GM03348 (cell line): ENCODE measurements at regions not wholly inside any gene's neighbourhood (a gene's known extent, or its start where the extent isn't known, plus 50 kb on each side); places are given as distances from the start of the nearest gene placed in this dataset.
"Not testable (repeated sequence)": the region's sequence is repeated elsewhere in the genome, so short reads cannot be mapped to it uniquely, and the experiment has no call there.

Experiments
- DNase-seq: peaks from one replicate; pipeline ENCODE4 v3.0.0; 2012; ENCODE audit warnings: low spot score

DNA sequence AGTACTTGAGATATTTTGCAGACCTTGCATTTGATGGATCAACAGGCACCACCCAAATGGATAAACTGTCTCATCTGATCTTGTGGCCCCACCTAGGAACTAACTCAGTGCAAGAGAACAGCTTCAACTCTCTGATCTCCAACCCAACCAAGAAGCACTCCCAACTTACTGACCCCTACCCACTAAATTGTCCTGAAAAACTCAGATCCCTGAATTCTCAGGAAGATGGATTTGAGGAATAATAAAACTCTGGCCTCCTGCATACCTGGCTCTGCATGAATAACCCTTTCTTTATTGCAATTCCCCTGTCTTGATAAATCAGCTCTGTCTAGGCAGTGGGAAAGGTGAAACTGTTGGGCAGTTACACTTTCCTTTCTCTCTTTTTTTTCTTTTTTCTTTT lies 247.9 kb downstream of the ZPLD1 start:
- no peak for DNase-seq

DNA sequence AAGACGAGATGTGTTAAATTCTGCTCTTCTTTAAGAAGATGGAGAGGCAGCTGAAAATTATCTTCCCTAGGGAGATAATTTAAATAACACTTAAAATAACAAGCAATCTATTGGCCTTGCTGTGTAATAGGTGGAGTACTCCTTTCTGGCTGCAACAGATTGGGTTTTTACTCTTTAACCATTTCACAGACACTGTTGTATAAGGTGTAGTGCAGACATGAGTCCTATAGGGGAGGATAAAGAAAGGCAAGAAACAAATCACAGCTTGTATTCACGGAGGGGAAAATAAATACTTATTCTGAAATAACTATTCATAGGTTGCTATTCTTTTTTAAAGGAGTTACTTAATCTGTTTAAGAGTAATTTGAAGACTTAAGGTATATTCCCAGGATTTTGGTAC lies 252.0 kb downstream of the ZPLD1 start:
- no peak for DNase-seq

DNA sequence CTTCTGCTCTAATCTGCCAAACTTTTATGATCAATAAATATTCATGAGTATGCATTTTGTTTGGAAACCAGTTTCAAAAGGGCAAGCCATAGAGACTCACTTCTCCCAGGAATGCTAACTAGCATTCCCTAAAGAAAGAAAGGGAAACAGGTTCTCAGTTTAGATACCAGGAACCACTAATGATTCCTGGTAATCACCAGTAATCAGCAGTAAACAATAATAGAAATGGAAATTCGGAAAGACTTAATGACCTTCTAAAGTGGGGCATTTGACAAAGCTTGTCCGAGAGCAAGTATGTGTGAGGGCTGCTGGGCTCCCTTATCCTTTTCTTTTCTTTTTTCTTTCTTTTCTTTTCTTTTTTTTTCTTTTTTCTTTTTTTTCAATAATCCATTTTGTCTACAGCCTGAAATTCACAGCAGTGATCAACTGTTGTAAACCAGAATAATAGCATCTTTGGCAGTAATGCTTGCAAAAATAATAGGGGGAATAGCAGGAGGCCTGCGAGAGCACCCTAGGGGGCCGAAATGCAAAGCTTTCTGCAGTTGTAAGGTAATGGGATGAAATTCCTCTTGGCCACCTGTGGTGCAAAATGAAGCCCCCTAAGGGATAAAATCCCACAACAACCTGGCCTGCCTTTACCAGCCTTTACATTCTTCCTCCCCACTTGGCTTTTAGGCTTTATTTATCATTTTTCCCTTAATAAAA lies 253.2 kb downstream of the ZPLD1 start:
- DNase-seq = no peak

DNA sequence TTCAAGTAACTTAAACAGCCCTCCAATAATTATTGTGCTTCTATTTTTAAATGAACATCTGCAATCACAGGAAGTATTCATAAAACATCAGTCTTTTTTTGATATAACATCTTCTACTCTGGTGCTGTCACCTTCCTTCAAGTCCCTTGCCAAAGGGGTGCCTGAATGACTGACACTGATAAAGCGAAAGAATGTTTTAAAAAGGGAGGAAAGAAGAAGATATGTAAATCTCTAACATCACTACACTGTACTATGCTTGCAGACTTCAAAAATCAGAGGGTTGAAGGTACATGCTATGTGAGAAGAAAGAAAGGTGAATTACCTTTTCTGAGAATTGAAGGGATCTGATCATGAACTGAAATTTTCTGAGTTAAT lies 253.7 kb downstream of the ZPLD1 start:
- DNase-seq = no peak

DNA sequence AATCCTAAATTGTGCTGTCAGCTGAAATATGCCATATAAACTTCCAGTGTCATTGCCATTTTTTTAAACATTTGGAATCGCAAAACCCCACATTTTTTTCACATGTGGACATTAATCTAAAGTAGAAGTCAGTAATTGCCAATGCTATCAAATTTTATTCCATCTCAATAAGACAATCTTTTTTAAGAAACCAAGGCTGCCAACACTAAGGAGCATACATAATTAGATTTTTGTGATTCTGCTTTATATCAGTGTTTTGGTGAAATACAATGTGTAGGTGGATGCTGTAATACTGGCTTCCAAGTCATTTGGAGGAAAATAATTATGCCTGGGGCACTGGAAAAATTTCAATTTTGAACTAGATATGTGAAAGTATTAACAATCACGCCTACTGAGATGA lies 256.7 kb downstream of the ZPLD1 start:
- DNase-seq = no peak

DNA sequence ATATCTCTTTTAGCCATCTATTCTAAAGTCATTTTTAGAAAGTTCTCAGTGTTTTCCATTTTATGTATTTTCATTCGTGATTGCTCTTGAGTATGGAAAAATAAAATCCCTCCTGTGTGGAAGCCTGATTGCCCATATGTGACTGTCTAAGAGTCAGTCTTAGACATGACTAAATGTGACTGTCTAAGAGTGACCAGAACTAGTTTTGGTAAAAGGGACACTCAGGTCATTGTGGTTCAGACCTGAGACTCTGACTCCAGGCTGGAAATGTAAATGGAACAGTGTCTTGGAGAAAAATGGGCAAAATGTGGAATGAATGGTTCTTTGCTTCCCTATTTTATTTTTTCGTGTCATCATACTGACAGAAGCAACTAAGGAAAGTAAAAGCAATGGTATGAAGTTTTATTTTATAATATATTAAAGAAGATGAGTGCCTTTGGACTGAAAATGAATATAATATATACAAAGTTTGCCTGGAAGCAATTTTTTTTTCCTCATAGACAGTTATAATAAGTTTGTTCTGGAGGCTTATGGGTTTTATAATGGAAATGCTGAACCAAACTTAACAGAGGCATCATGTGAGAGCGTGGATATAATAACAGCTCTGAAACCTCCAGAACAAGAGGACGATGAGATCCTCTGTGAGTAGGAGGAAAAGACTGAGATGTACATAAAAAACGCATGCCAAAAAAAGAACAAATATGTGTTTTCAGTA lies 264.4 kb downstream of the ZPLD1 start:
- no peak for DNase-seq

DNA sequence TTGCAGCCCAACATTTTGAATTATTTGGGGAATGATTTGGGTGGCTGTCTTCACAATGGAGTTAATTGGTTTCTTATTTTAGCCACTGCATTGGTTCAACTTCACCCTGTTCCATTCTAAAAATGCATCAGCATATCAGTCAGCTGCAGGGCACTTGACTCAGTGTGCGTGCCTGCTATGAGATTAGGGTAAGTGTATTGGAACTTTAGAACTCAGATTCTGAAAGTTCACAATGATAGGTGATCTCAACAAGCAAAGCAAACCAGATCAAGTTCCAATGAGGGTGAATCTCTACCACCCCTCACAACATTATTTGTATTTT lies 265.0 kb downstream of the ZPLD1 start:
- DNase-seq = no peak

DNA sequence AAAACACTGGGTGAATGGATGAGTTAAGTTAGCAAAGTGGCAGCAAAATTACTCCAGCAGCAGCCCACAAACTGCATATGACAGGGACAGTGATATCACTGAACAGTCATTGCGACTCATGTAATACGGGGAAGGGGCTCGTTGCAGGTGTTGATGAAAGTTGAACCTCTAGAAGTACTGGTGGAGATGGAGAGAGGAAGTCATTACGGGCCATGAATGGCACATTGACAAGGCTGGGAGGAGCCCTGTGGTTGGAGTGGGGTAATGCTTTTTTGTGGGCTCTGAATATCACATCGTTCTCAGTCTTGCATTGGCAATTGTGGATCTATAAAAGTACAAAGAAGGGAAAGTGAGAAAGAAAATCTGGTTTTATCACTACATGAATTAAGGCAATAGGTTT lies 278.1 kb downstream of the ZPLD1 start:
- no peak for DNase-seq

DNA sequence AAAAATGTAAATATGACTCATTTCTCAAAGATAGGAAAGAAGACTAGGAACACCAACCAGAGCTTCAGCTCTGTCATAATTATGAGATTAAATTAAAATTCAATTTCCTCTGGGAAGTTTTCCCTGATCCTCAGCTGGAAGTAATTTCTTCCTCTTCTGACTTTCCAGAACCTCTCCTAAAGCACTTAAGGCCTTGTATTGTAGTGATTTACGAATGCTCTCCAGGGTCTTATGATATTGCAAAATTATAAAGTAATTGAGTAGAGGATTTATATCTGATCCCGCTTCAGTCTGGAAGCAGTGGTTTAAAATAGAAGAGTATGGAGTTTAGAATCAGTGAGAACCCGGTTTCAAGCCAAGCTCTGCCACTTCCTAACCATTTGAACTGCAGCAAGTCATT lies 279.8 kb downstream of the ZPLD1 start:
- no peak for DNase-seq

DNA sequence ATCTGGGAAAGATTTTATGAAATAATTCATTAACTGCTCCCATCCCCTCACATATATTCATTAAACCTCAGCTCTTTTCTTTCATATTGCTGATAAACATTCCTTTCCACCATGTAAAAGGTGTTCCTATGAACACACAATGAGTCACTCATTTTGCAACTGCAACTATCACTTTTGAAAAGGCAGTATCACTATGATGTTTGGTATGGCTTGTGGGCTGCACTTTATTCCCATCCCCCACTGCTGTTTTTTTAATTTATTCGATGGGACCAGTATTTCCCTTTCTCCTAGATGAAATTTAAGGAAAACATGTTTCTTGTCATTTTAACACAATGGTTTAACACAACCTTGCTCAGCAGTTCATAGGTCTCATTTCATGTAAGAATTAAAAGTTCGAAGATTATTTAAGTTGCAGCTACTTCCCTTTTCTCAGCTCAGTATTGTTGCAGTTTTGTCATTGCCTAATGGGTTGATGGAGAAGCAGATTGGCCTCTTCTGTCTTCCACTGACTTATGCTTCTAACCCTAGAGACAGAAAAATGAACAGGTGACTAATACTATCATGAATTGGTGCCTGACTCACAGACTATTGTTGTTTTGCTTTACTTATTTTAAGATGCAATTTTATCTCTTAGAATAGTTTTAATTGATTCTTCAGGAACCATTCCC lies 280.3 kb downstream of the ZPLD1 start:
- no peak for DNase-seq

DNA sequence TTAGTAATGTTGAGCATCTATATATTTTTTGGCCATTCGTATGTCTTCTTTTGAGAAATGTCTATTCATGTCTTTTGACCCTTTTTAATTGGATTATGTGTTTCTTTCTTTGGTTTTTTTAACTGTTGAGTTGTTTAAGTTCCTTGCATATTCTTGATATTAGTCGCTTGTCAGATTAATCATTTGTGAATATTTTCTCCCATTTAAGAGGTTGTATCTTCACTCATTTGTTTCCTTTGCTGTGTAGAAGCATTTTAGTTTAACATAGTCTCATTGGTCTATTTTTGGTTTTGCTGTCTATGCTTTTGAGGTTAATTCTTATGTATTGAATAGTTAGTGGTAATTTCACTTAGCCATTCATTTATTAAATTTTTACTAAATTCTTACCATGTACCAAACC lies 283.8 kb downstream of the ZPLD1 start:
- DNase-seq = no peak

DNA sequence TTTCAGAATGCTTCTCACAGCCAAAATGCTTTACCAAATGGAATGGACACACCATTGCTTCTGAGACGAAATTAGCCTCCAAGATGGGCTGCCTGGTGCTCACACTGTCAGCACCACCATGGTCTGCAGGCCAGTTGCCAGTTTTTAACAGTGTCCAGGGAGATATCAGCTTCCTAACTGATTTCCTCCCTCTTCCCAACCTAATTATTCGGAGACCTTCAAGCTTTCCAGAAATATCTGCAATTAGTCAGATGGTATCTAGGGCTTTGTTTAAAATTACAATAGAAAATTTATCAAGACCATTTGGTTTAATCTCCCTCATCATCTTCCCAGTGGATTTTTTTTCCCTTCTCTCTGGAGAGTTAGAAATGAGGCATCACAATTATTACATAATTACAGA lies 287.5 kb downstream of the ZPLD1 start:
- no peak for DNase-seq

DNA sequence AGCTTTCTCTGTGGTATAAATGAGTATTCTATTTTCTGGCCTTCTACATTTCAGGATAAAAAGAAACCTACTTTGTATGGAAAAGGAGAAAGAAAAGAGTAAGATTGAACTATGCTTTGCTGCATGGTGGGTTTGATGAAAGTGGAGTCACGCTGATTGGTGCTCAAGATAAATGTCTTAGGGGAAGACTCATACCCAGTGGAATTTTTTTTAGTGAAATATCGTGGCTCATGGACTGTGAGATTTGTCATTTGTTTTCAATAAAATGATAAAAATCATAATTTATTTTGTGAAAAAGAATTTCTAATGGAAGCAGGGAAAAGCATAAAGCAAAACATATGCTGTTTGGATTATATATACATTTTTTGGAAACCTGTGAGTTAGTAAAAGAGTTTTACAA lies 292.5 kb downstream of the ZPLD1 start:
- DNase-seq = no peak

DNA sequence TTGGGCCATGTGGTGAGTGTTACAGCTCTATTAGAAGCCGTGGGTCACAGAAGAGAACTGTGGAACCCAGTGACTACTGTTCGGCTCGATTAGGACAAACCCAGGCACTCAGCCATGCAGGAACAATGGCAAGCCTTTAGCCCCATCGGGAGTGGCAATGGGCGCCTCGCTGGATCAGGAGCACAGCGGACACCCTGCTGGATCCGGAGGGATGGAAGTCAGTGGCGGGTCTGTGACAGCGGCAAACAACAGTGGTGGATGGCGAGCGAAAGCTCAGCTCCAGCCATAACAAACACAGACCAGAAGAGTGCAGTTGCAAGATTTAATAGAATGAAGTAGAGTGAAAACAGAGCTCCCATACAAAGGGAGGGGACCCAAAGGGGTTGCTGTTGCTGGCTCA lies 297.8 kb downstream of the ZPLD1 start:
- DNase-seq = not testable (repeated sequence)

DNA sequence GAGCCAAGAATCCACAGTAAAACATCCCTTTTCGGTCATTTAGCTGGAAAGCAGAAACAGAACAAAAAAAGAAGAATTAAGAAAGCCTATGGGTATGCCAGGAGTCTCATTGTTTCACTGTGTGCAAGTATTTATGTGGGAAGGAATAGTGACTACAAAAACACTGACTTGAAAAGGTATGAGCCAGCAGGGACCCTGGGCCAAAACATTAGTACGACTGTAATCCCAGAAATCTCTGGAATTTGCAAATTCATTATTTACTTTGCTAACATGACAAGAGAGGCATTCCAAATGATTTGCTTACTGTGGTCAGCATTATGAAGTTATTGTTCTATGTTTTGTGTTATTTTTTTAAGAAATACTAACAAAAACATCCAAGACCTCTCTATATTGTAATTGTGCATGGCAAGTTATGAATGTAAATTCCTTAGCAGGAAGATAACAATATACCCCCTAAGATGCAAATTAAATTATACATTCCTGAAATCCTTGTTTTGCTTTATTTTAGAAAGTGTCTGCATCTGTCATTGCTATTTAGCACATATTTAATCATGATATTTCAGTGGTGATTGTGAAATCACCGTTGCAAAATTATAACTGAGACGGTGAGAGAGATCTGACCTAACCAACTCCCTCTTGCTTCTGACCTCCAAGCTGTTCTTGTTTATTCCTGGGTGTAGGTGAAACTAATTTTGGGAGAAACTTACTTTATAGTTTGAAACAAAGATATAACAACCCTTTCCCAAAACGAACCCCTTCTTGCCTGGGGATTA lies 299.2 kb downstream of the ZPLD1 start:
- DNase-seq = peak; percentile 53

DNA sequence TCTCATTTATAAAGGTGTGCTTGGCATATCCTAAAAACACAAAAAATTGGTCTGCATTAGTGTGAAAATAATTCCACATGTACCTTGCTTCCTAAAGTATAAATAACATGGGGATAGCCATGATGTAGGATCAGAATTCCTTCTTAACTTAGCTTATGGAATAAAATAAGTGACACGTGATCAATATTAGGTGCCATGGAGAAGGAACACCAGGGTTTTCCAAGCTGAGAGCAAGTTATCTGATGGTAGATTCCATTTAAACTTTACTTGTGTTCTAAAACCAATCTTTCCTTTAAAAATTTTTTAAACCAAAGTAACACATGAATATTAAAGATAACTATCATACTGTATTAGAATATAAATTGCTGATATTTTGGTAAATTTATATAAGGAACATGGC lies 300.5 kb downstream of the ZPLD1 start:
- no peak for DNase-seq

DNA sequence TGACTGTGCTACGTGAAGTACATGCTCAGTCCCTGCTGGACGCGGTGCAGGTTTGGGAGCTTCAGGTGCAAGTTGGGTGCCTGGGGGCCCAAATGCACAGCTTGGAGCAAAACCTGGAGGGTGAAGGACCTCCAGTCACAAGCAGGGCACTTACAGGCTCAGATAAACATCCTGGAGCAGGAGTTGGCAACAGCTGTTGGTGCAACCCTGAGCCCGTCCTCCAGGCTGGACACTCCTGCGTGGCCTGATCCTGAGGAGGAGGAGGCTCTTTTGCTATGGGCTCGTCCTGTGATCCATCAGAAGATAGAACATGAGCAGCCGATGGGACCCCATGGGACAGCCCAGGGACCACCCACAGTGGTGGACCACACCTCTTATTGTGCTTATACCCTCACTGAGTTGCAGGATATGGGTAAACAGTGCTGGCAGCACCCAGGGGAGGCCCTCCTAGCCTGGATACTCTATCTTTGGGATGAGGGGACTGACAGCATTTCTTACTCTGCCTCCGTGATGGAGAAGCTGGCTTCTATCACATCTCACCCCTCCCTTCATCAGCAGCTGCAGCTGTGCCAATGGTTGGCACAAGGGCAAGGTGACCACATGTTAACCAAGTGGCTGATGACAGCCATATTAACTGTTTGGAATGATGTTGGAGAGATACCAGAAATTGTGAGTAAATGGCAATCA lies 301.6 kb downstream of the ZPLD1 start:
- no peak for DNase-seq

DNA sequence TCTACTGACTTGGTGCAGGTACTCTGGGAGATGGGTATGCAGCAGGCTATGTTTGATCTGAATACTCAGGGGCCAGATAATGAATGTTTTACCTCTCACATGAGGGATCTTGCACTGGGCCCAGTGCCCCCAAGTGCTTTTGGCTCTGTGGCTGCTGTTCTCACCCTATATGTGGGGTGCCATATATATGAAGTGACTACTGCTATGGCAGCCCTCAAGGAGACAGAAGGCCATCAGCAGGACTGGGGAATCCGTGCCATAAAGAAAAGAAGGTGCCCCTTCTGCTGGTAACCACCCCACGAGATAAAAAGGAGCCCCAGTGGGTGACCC lies 302.1 kb downstream of the ZPLD1 start:
- DNase-seq = no peak

DNA sequence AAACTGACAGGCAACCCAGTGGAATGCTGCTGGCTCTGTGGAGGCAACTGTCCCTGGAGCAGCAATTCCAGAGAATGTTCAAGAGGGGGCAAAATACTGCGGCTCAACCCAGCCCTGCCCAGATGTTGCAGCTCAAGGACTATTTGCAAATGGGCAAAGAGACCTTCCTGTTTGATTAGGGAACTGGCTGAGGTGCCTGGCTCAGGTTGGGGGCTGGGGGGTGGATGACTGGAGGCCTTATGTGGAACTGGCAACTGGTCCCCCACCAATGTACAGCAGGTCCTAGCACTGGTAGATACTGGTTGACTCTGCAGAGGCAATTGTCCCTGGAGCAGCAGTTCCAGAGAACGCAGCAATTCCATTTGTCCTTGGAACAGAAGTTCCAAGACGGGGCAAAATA lies 302.5 kb downstream of the ZPLD1 start:
- no peak for DNase-seq

DNA sequence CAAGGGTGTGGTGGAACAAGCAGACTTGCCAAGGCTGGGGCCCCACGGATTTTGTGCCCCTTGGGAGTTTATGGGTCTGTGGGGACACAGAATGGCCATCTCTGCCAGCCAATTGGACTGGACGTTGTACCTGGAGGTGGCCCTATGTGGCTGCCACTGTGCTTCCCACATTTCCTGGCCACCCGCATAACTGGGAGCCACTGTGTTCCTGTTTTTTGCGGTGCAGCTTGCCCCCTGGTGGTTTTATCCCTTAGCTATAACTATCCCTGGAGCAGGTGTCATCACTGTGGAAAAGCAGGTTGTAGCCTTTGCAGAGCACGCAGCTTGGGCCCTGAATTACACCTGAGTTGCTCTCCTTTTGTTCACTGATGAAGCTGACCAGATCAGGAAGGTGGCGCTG lies 306.3 kb downstream of the ZPLD1 start:
- DNase-seq = no peak

DNA sequence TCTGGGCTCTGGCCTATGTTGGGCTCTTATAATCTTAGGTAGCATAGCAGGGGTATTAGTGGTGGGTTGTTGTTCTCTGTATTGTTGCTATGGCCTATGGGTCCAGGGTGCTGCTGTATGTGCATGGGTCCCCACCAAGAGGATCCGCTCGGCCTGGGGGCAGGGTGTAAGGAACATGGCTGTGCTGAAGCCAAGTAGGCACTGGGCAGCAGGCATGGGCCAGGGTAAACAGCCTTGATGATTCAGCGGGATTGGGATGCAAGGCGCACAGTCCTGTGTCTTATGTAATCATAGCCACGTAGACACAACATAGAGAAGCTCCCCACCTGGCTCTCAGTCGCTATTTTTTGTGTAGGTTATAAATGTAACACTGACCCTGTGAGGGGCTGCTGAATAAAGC lies 306.9 kb downstream of the ZPLD1 start:
- DNase-seq = no peak

DNA sequence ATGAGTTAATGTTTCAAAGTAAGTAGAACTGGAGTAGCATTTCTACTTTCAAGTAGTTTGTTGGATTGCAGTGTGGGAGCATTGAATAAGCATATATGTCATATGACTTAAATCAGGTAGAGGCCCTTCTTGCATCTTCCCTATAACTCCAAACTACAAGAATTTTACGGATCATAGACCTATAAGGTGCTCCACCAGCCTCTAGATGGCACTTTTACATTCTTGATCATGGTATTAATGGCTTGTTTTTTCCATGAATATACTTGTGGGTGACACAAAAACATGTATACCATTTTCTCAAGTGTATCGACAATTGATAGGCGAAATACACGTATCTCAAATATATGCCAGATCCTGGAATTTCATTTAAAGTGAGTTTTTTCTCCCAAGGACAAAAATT lies 311.1 kb downstream of the ZPLD1 start:
- no peak for DNase-seq

DNA sequence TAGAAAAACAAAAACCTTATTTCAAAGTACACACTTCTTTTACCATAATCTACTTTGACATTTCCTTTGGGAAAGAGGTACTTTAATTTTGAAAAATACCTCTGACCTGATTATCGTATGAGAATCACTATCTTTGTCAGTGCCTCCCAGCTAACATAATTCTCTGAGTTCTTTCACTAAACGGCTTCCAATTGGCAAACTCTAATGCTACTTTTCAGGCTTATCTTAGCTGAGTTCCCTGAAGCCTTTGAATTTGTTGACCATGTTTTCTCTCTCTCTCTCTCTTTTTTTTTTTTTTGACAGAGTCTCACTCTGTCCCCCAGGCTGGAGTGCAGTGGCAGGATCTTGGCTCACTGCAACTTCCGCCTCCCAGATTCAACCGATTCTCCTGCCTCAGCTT lies 312.8 kb downstream of the ZPLD1 start:
- DNase-seq = no peak
